Smooth muscle cell (in vitro differentiated cells): ENCODE measurements at regions not wholly inside any gene's neighbourhood (a gene's known extent, or its start where the extent isn't known, plus 50 kb on each side); places are given as distances from the start of the nearest gene placed in this dataset.

ENCODE experiments used
- DNase-seq: peaks from one replicate; lab custom pipeline; 2025; ENCODE audit not compliant: unreplicated experiment; lab: John Stamatoyannopoulos, UW
- H2AFZ ChIP-seq: fragments of 200-600 bp; sonication (generic); 2 replicates; pipeline ENCODE4 v1.6.0; 2016; ENCODE audit warnings: antibody characterized with exemption, low read depth, mild to moderate bottlenecking
- H3F3A ChIP-seq: fragments of 200-600 bp; sonication (generic); 2 replicates; pipeline ENCODE4 v1.6.0; 2017; ENCODE audit warnings: antibody characterized with exemption, low read depth
- H3K27ac ChIP-seq: fragments of 200-600 bp; sonication (generic); 2 replicates; pipeline ENCODE4 v1.5.1; 2016; ENCODE audit warnings: low read depth, mild to moderate bottlenecking
- H3K27me3 ChIP-seq: fragments of 200-600 bp; sonication (generic); 2 replicates; pipeline ENCODE4 v1.6.1; 2016; ENCODE audit warnings: low read depth, mild to moderate bottlenecking
- H3K36me3 ChIP-seq: fragments of 200-600 bp; sonication (generic); 2 replicates; pipeline ENCODE4 v1.5.1; 2016; ENCODE audit warnings: low read depth
- H3K4me1 ChIP-seq: fragments of 200-600 bp; sonication (generic); 2 replicates; pipeline ENCODE4 v1.5.1; 2016; ENCODE audit warnings: low read depth
- H3K4me2 ChIP-seq: fragments of 200-600 bp; sonication (generic); 2 replicates; pipeline ENCODE4 v1.6.0; 2016; ENCODE audit warnings: mild to moderate bottlenecking
- H3K4me3 ChIP-seq: fragments of 200-600 bp; sonication (generic); 2 replicates; pipeline ENCODE4 v1.5.1; 2016; ENCODE audit warnings: mild to moderate bottlenecking
- H3K79me2 ChIP-seq: fragments of 200-600 bp; sonication (generic); 2 replicates; pipeline ENCODE4 v1.6.0; 2016; ENCODE audit warnings: low read depth, mild to moderate bottlenecking
- H3K9ac ChIP-seq: fragments of 200-600 bp; sonication (generic); 2 replicates; pipeline ENCODE4 v1.6.0; 2016; ENCODE audit warnings: low read depth
- H3K9me3 ChIP-seq: fragments of 200-600 bp; sonication (generic); replicated peaks from 2 replicates; pipeline ENCODE4 v1.5.1; 2016; ENCODE audit warnings: low read depth
- H4K20me1 ChIP-seq: fragments of 200-600 bp; sonication (generic); 2 replicates; pipeline ENCODE4 v1.6.0; 2016; ENCODE audit warnings: low read depth
- CTCF ChIP-seq: fragments of 200-600 bp; sonication (generic); IDR thresholded peaks from 2 replicates; pipeline ENCODE4 v1.5.1; 2017; ENCODE audit warnings: borderline replicate concordance, mild to moderate bottlenecking, antibody characterized with exemption; ENCODE audit not compliant: insufficient read depth, poor library complexity, severe bottlenecking
- WGBS: methylation state at CpG from one replicate; pipeline ENCODE4 v1.1.7; 2016; ENCODE audit warnings: low lambda C conversion rate; 5-methylcytosine and 5-hydroxymethylcytosine counted together

GRCh38 chrX:99663136-99663535 lies 746.9 kb downstream of the PCDH19 start:
- no peak for DNase-seq
- Histone ChIP-seq H3K79me2 (no peaks in the 10 kb centered on the region), H3K36me3 (no peaks in the 10 kb centered on the region), H3K27ac (no peak overlapping the region), H3F3A (no peaks in the 10 kb centered on the region), H4K20me1 (no peaks in the 10 kb centered on the region), H3K27me3 (no peaks in the 10 kb centered on the region), H3K9me3 (no peaks in the 10 kb centered on the region), H3K4me3 (no peak overlapping the region), H3K4me2 (no peak overlapping the region), H2AFZ (no peak overlapping the region), H3K4me1 (no peaks in the 10 kb centered on the region), H3K9ac (no peak overlapping the region)
- no peak for TF ChIP-seq CTCF
- WGBS = 66% methylated on average over 4 of the region's 4 CpGs

GRCh38 chrX:99654188-99654587 lies 755.9 kb downstream of the PCDH19 start:
- Histone ChIP-seq H3K79me2 (no peaks in the 10 kb centered on the region), H3K4me3 (no peak overlapping the region), H3K27me3 (no peaks in the 10 kb centered on the region), H3K4me1 (no peaks in the 10 kb centered on the region), H3K27ac (no peak overlapping the region), H4K20me1 (no peaks in the 10 kb centered on the region), H3K4me2 (no peak overlapping the region), H3K9ac (no peak overlapping the region), H3F3A (no peaks in the 10 kb centered on the region), H3K36me3 (no peaks in the 10 kb centered on the region), H3K9me3 (no peaks in the 10 kb centered on the region), H2AFZ (no peak overlapping the region)
- WGBS = 77% methylated on average over 1 of the region's 1 CpG
- no peak for TF ChIP-seq CTCF
- DNase-seq = no peak

GRCh38 chrX:99653352-99653751 lies 756.7 kb downstream of the PCDH19 start:
- no peak overlapping the region for H3K4me2 ChIP-seq
- H3K4me3 ChIP-seq = no peak overlapping the region
- no peaks in the 10 kb centered on the region for H3K36me3 ChIP-seq
- no peak overlapping the region for H3K27ac ChIP-seq
- no peaks in the 10 kb centered on the region for H3F3A ChIP-seq
- H3K9me3 ChIP-seq = no peaks in the 10 kb centered on the region
- WGBS = 72% methylated on average over 1 of the region's 1 CpG
- H3K27me3 ChIP-seq = no peaks in the 10 kb centered on the region
- H3K9ac ChIP-seq = no peak overlapping the region
- no peak for TF ChIP-seq CTCF
- no peak for DNase-seq
- no peak overlapping the region for H2AFZ ChIP-seq
- H4K20me1 ChIP-seq = no peaks in the 10 kb centered on the region
- no peaks in the 10 kb centered on the region for H3K4me1 ChIP-seq
- H3K79me2 ChIP-seq = no peaks in the 10 kb centered on the region

GRCh38 chrX:99613041-99613440 lies 797.0 kb downstream of the PCDH19 start:
- no peaks in the 10 kb centered on the region for H3K4me1 ChIP-seq

More at GRCh38 chrX:99613041-99613440, 797.0 kb downstream of the PCDH19 start:
- H3K4me3 ChIP-seq = no peak overlapping the region
- H3K79me2 ChIP-seq = no peaks in the 10 kb centered on the region
- no peaks in the 10 kb centered on the region for H3K27me3 ChIP-seq
- no peak overlapping the region for H3K4me2 ChIP-seq
- no peaks in the 10 kb centered on the region for H3K9me3 ChIP-seq
- no peaks in the 10 kb centered on the region for H3F3A ChIP-seq
- H3K9ac ChIP-seq = no peak overlapping the region
- no peaks in the 10 kb centered on the region for H4K20me1 ChIP-seq
- no peaks in the 10 kb centered on the region for H3K36me3 ChIP-seq
- H3K27ac ChIP-seq = no peak overlapping the region
- TF ChIP-seq CTCF = no peak
- no peak overlapping the region for H2AFZ ChIP-seq
- DNase-seq = no peak
